Activated B cell treated with CpG ODN at 0.5 μM for 24 hours (primary cell): ENCODE measurements at regions not wholly inside any gene's neighbourhood (a gene's known extent, or its start where the extent isn't known, plus 50 kb on each side); places are given as distances from the start of the nearest gene placed in this dataset.

Source experiments
- ATAC-seq: fragments of 200-7000 bp; cut with Tn5 transposase; one replicate; pipeline ENCODE4 v1.10.0; 2021; ENCODE audit warnings: low read depth, mild to moderate bottlenecking, moderate library complexity
- CTCF ChIA-PET: fragments of 350-600 bp; sonication (Branson Sonifier 250); formaldehyde crosslinking; loops from one replicate; lab custom pipeline; 2021; ENCODE audit warnings: antibody characterized with exemption; lab: Charles Lee
- POLR2A ChIA-PET: fragments of 350-600 bp; sonication (Branson Sonifier 250); formaldehyde crosslinking; loops from one replicate; lab custom pipeline; 2021; ENCODE audit warnings: antibody characterized with exemption; lab: Charles Lee
- DNase-seq: peaks from one replicate; pipeline ENCODE4 v3.0.0; 2022
- H3K27ac Mint-ChIP-seq: one replicate; pipeline ENCODE4 v1.8.0; 2020; ENCODE audit warnings: mixed read lengths
- H3K27me3 Mint-ChIP-seq: one replicate; pipeline ENCODE4 v1.8.0; 2021; ENCODE audit warnings: mixed read lengths
- H3K36me3 Mint-ChIP-seq: one replicate; pipeline ENCODE4 v1.8.0; 2021; ENCODE audit warnings: low read depth, mixed read lengths
- H3K4me1 Mint-ChIP-seq: one replicate; pipeline ENCODE4 v1.8.0; 2021; ENCODE audit warnings: mixed read lengths
- H3K4me3 Mint-ChIP-seq: one replicate; pipeline ENCODE4 v1.8.0; 2020; ENCODE audit warnings: mild to moderate bottlenecking, mixed read lengths
- H3K9me3 Mint-ChIP-seq: one replicate; pipeline ENCODE4 v1.8.0; 2020; ENCODE audit warnings: mixed read lengths
- intact Hi-C: fragments of 100-400 bp; cut with micrococcal nuclease; formaldehyde crosslinking; loops from one replicate; pipeline ENCODE4 v1.15.1; 2024
- TF ChIP-seq, protein P1 (sequence below): fragments of 200-600 bp; IDR thresholded peaks from one replicate; pipeline ENCODE4 v1.8.0; 2022; ENCODE audit warnings: antibody characterized with exemption, mild to moderate bottlenecking

DNA sequence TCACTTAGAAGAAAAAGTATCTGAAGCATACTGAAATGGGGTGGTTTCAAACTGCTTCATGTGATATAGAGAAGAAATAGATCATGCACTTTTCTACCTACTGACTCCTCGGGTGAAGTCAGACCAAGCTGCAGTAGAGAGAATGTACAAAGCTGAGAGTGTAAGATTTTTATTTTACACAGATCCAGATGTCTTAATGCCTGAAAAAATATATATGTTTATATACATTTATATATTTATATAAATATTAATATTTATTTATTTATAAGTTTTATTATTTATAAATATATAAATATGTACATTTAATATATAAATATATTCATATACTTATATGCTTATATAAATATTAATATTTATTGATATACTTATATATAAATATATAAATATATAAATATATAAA is 171.9 kb upstream of the SPOCK3 start:
- DNase-seq (no peak), ATAC-seq (no peak)
- Mint-ChIP-seq H3K4me3 (no peak overlapping the region), H3K27me3 (no peaks in the 10 kb centered on the region), H3K4me1 (no peaks in the 10 kb centered on the region), H3K27ac (no peak overlapping the region), H3K36me3 (no peaks in the 10 kb centered on the region), H3K9me3 (peaks cover 5% of the 10 kb centered on the region)
- TF ChIP-seq, protein P1, sequence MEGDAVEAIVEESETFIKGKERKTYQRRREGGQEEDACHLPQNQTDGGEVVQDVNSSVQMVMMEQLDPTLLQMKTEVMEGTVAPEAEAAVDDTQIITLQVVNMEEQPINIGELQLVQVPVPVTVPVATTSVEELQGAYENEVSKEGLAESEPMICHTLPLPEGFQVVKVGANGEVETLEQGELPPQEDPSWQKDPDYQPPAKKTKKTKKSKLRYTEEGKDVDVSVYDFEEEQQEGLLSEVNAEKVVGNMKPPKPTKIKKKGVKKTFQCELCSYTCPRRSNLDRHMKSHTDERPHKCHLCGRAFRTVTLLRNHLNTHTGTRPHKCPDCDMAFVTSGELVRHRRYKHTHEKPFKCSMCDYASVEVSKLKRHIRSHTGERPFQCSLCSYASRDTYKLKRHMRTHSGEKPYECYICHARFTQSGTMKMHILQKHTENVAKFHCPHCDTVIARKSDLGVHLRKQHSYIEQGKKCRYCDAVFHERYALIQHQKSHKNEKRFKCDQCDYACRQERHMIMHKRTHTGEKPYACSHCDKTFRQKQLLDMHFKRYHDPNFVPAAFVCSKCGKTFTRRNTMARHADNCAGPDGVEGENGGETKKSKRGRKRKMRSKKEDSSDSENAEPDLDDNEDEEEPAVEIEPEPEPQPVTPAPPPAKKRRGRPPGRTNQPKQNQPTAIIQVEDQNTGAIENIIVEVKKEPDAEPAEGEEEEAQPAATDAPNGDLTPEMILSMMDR = no peak
- ChIA-PET POLR2A (no interaction called here), CTCF (no interaction called here)
- intact Hi-C loops = no loop called here

DNA sequence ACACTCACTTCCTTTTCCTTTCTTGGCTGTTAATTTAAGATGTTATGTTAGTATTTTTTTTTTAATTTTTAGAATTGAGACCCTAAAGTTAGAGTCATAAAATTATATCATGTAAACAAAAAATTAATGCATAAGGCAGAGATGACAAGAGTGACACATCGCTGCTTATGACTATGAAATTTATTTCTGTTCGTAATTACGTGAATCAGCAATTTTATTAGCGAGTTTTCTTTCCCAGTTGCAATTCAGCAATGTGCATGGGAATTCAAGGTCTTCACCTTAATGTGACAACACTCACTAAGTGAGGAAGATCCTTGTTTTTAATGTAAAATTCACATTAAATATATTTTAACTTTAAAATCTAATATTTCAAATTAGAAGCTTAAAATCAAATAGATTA is 181.2 kb upstream of the SPOCK3 start:
- no peak for DNase-seq
- Mint-ChIP-seq H3K4me3 (no peak overlapping the region), H3K27ac (no peak overlapping the region), H3K9me3 (no peaks in the 10 kb centered on the region), H3K4me1 (no peaks in the 10 kb centered on the region), H3K27me3 (no peaks in the 10 kb centered on the region), H3K36me3 (no peaks in the 10 kb centered on the region)
- CTCF ChIA-PET = no interaction called here
- POLR2A ChIA-PET = no interaction called here
- TF ChIP-seq, protein P1 = no peak
- intact Hi-C loops = no loop called here
- ATAC-seq = no peak

DNA sequence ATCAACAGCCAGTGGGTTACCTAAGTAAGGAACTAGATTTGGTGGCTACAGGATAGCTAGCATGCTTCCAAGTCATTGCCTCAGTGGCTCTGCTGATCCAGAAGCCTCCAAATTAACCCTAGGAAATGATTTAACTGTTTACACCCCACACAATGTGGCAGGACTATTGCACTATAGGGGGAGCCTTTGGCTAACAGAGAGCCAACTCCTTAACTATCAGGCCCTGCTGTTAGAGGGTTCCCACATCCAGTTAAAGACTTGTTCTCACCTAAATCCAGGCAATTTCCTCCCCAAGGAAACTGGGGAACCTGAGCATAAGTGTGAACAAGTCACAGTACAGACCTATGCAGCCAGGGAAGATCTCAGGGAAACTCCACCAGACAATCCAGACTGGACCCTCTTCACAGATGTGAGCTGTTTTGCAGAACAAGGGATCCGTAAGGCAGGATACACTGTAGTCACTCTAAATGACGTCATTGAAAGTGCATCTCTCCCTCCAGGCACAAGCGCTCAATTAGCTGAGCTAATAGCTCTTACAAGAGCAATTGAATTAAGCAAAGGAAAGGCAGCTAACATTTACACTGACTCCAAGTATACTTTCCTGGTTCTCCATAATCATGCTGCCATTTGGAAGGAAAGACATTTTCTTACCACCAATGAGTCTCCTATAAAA is 185.3 kb upstream of the SPOCK3 start:
- no peak for DNase-seq
- Mint-ChIP-seq H3K27me3 (no peaks in the 10 kb centered on the region), H3K27ac (no peak overlapping the region), H3K9me3 (no peaks in the 10 kb centered on the region), H3K4me1 (no peaks in the 10 kb centered on the region), H3K36me3 (no peaks in the 10 kb centered on the region), H3K4me3 (no peak overlapping the region)
- CTCF ChIA-PET = no interaction called here
- no peak for ATAC-seq
- POLR2A ChIA-PET = no interaction called here
- intact Hi-C loops = no loop called here
- TF ChIP-seq, protein P1 = no peak

DNA sequence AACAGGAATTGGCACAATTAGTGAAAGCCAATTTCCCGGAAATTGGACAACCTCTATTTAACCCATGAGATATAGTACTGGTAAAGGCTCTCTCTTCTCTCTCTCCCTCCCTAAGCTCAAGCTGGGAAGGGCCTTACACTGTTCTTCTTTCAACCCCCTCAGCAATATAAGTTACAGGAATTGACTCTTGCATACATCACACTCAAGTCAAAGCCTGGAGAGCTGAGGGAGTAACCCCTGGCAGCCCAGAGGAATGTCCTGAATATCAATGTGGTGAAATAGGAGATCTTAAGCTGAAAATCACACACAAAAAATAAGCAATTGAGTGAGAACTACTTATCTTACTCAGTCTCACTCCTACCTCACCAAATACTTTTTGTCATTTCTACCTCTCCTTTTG is 186.9 kb upstream of the SPOCK3 start:
- TF ChIP-seq, protein P1 = no peak
- CTCF ChIA-PET = no interaction called here
- H3K27me3 Mint-ChIP-seq = no peaks in the 10 kb centered on the region
- no peaks in the 10 kb centered on the region for H3K36me3 Mint-ChIP-seq
- H3K4me1 Mint-ChIP-seq = no peaks in the 10 kb centered on the region
- DNase-seq = no peak
- POLR2A ChIA-PET = no interaction called here
- intact Hi-C loops = no loop called here
- no peak for ATAC-seq
- H3K4me3 Mint-ChIP-seq = no peak overlapping the region
- H3K27ac Mint-ChIP-seq = no peak overlapping the region
- H3K9me3 Mint-ChIP-seq = no peaks in the 10 kb centered on the region

GRCh38 chr4:167424341-167425256 is 190.3 kb upstream of the SPOCK3 start:
- no peak overlapping the region for H3K4me3 Mint-ChIP-seq
- POLR2A ChIA-PET = no interaction called here
- H3K36me3 Mint-ChIP-seq = no peaks in the 10 kb centered on the region
- ATAC-seq (no peak), DNase-seq (no peak)
- H3K27me3 Mint-ChIP-seq = no peaks in the 10 kb centered on the region
- intact Hi-C loops = no loop called here
- CTCF ChIA-PET = no interaction called here
- no peaks in the 10 kb centered on the region for H3K4me1 Mint-ChIP-seq
- TF ChIP-seq, protein P1 = no peak
- no peak overlapping the region for H3K27ac Mint-ChIP-seq
- H3K9me3 Mint-ChIP-seq = no peaks in the 10 kb centered on the region
